HG03575 (cell line): ENCODE measurements at regions not wholly inside any gene's neighbourhood (a gene's known extent, or its start where the extent isn't known, plus 50 kb on each side); places are given as distances from the start of the nearest gene placed in this dataset.
A peak's percentile ranks its signal among the peaks of the same experiment; 100 is the strongest.
"Not testable (repeated sequence)": the region's sequence is repeated elsewhere in the genome, so short reads cannot be mapped to it uniquely, and the experiment has no call there.

Source experiments
- ATAC-seq: cut with Tn5 transposase; IDR thresholded peaks from one replicate; pipeline ENCODE4 v1.9.1; 2021; ENCODE audit not compliant: unreplicated experiment, insufficient number of reproducible peaks, low FRiP score; ENCODE audit errors: extremely low read depth

GRCh38 chr13:27327633-27328032 is 57.0 kb downstream of the RASL11A start:
- no peak for ATAC-seq

GRCh38 chr13:27329210-27329609 is 58.6 kb downstream of the RASL11A start:
- ATAC-seq: no peak

GRCh38 chr13:27334774-27335435 is 64.3 kb downstream of the RASL11A start:
- ATAC-seq: no peak

GRCh38 chr13:27336014-27336673 is 65.5 kb downstream of the RASL11A start:
- no peak for ATAC-seq

GRCh38 chr13:27338207-27338606 is 67.6 kb downstream of the RASL11A start:
- ATAC-seq: no peak

GRCh38 chr13:27338816-27339215 is 68.2 kb downstream of the RASL11A start:
- no peak for ATAC-seq

- ATAC-seq: no peak
These were observed 68.7 kb downstream of the RASL11A start for GRCh38 chr13:27339299-27339698.

- no peak for ATAC-seq
These were observed 71.0 kb downstream of the RASL11A start for GRCh38 chr13:27341616-27342015.

GRCh38 chr13:27347211-27347772 is 76.7 kb downstream of the RASL11A start:
- no peak for ATAC-seq

- ATAC-seq: no peak
These were observed 76.0 kb upstream of the GTF3A start for GRCh38 chr13:27348461-27348860.

- no peak for ATAC-seq
These were observed 75.0 kb upstream of the GTF3A start for GRCh38 chr13:27349458-27349857.

GRCh38 chr13:27350825-27351224 is 73.6 kb upstream of the GTF3A start:
- ATAC-seq: not testable (repeated sequence)

- ATAC-seq: no peak
These were observed 71.7 kb upstream of the GTF3A start for GRCh38 chr13:27352698-27353097.

GRCh38 chr13:27353166-27353583 is 71.2 kb upstream of the GTF3A start:
- peak; percentile 97 for ATAC-seq

GRCh38 chr13:27353708-27354107 is 70.7 kb upstream of the GTF3A start:
- ATAC-seq: no peak

- no peak for ATAC-seq
These were observed 70.0 kb upstream of the GTF3A start for GRCh38 chr13:27354379-27354778.

GRCh38 chr13:27355894-27356293 is 68.5 kb upstream of the GTF3A start:
- ATAC-seq: no peak

GRCh38 chr13:27358420-27358819 is 66.0 kb upstream of the GTF3A start:
- no peak for ATAC-seq

- ATAC-seq: no peak
These were observed 65.1 kb upstream of the GTF3A start for GRCh38 chr13:27359199-27359821.

GRCh38 chr13:27360562-27360961 is 63.9 kb upstream of the GTF3A start:
- no peak for ATAC-seq
